RWPE2 (cell line): ENCODE measurements at regions not wholly inside any gene's neighbourhood (a gene's known extent, or its start where the extent isn't known, plus 50 kb on each side); places are given as distances from the start of the nearest gene placed in this dataset.

Source experiments
- ATAC-seq: fragments of 200-7000 bp; cut with Tn5 transposase; 3 replicates; pipeline ENCODE4 v1.9.1; 2021; ENCODE audit warnings: low read depth
- DNase-seq: peaks from one replicate; pipeline ENCODE4 v3.0.0-alpha.2; 2020; ENCODE audit warnings: low spot score
- H3K27ac ChIP-seq: fragments of 450-650 bp; 2 replicates; pipeline ENCODE4 v1.5.1; 2017; ENCODE audit warnings: mild to moderate bottlenecking; ENCODE audit not compliant: poor library complexity, severe bottlenecking
- H3K27me3 ChIP-seq: fragments of 250-450 bp; sonication (Bioruptor Pico); 2 replicates; pipeline ENCODE4 v1.5.1; 2021; ENCODE audit warnings: mild to moderate bottlenecking, moderate library complexity; ENCODE audit not compliant: insufficient read depth, poor library complexity, severe bottlenecking
- H3K36me3 ChIP-seq: fragments of 250-450 bp; sonication (Bioruptor Pico); 2 replicates; pipeline ENCODE4 v1.5.1; 2020; ENCODE audit warnings: low read depth, mild to moderate bottlenecking, moderate library complexity
- H3K4me1 ChIP-seq: fragments of 250-450 bp; sonication (Bioruptor Pico); 2 replicates; pipeline ENCODE4 v1.5.1; 2021; ENCODE audit warnings: mild to moderate bottlenecking, moderate library complexity; ENCODE audit not compliant: insufficient read depth, poor library complexity, severe bottlenecking
- H3K4me3 ChIP-seq: fragments of 250-450 bp; sonication (Bioruptor Pico); 2 replicates; pipeline ENCODE4 v1.5.1; 2021; ENCODE audit warnings: mild to moderate bottlenecking, moderate library complexity; ENCODE audit not compliant: severe bottlenecking
- H3K9me3 ChIP-seq: fragments of 250-450 bp; sonication (Bioruptor Pico); 2 replicates; pipeline ENCODE4 v1.5.1; 2021; ENCODE audit warnings: mild to moderate bottlenecking, moderate library complexity; ENCODE audit not compliant: severe bottlenecking
- CTCF ChIP-seq: fragments of 450-650 bp; IDR thresholded peaks from one replicate; pipeline ENCODE4 v1.5.1; 2017; ENCODE audit warnings: mild to moderate bottlenecking, moderate library complexity; ENCODE audit not compliant: poor library complexity, severe bottlenecking

- H3K27me3 ChIP-seq: no peaks in the 10 kb centered on the region
- H3K27ac ChIP-seq: no peak overlapping the region
- H3K36me3 ChIP-seq: no peaks in the 10 kb centered on the region
- ATAC-seq: peak; percentile 88
- H3K4me1 ChIP-seq: no peaks in the 10 kb centered on the region
- peak; percentile 83 for TF ChIP-seq CTCF
- H3K9me3 ChIP-seq: no peaks in the 10 kb centered on the region
- H3K4me3 ChIP-seq: no peak overlapping the region
- no peak for DNase-seq
Measured at GRCh38 chr11:88016392-88017170, 158.7 kb downstream of the RAB38 start.

- DNase-seq (no peak), ATAC-seq (peak; percentile 52; the same call in 1 of the 3 replicates)
- Histone ChIP-seq H3K27ac (no peak overlapping the region), H3K4me3 (no peak overlapping the region), H3K36me3 (no peaks in the 10 kb centered on the region), H3K4me1 (no peaks in the 10 kb centered on the region), H3K27me3 (no peaks in the 10 kb centered on the region), H3K9me3 (no peaks in the 10 kb centered on the region)
- TF ChIP-seq CTCF: no peak
Measured at GRCh38 chr11:88015170-88015569, 160.1 kb downstream of the RAB38 start.

- H3K27me3 ChIP-seq: no peaks in the 10 kb centered on the region
- no peaks in the 10 kb centered on the region for H3K4me1 ChIP-seq
- TF ChIP-seq CTCF: no peak
- no peaks in the 10 kb centered on the region for H3K9me3 ChIP-seq
- no peaks in the 10 kb centered on the region for H3K36me3 ChIP-seq
- H3K27ac ChIP-seq: no peak overlapping the region
- DNase-seq (no peak), ATAC-seq (no peak)
- H3K4me3 ChIP-seq: no peak overlapping the region
Measured at GRCh38 chr11:88013508-88014065, 161.7 kb downstream of the RAB38 start.

GRCh38 chr11:88012456-88012855 is 162.8 kb downstream of the RAB38 start:
- DNase-seq (no peak), ATAC-seq (no peak)
- H3K4me3 ChIP-seq: no peak overlapping the region
- H3K4me1 ChIP-seq: no peaks in the 10 kb centered on the region
- no peaks in the 10 kb centered on the region for H3K9me3 ChIP-seq
- H3K27ac ChIP-seq: no peak overlapping the region
- no peaks in the 10 kb centered on the region for H3K27me3 ChIP-seq
- no peak for TF ChIP-seq CTCF
- no peaks in the 10 kb centered on the region for H3K36me3 ChIP-seq

- no peak for DNase-seq
- Histone ChIP-seq H3K27me3 (no peaks in the 10 kb centered on the region), H3K27ac (no peak overlapping the region), H3K4me1 (no peaks in the 10 kb centered on the region), H3K4me3 (no peak overlapping the region), H3K9me3 (no peaks in the 10 kb centered on the region), H3K36me3 (no peaks in the 10 kb centered on the region)
- no peak for TF ChIP-seq CTCF
- no peak for ATAC-seq
Measured at GRCh38 chr11:87976009-87976408, 199.2 kb downstream of the RAB38 start.
